Glomerular visceral epithelial cell (primary cell): ENCODE measurements at regions not wholly inside any gene's neighbourhood (a gene's known extent, or its start where the extent isn't known, plus 50 kb on each side); places are given as distances from the start of the nearest gene placed in this dataset.

Source experiments
- DNase-seq: peaks from one replicate; pipeline ENCODE4 v3.0.0-alpha.2; 2016; ENCODE audit errors: extremely low spot score

DNA sequence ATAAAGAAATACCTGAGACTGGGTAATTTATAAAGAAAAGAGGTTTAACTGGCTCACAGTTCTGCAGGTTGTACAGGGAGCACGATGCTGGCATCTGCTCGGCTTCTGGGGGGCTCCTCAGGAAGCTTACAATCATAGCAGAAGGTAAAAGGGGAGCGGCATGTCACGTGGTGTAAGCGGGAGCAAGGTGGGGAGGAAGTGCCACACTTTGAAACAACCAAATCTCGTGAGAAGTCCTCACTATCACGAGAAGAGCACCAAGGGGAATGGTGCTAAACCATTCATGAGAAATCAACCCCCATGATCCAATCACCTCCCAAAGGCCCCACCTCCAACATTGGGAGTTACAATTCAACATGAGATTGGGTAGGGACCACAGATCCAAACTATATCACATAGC is 67.7 kb downstream of the AKR1B1 start:
- no peak for DNase-seq

DNA sequence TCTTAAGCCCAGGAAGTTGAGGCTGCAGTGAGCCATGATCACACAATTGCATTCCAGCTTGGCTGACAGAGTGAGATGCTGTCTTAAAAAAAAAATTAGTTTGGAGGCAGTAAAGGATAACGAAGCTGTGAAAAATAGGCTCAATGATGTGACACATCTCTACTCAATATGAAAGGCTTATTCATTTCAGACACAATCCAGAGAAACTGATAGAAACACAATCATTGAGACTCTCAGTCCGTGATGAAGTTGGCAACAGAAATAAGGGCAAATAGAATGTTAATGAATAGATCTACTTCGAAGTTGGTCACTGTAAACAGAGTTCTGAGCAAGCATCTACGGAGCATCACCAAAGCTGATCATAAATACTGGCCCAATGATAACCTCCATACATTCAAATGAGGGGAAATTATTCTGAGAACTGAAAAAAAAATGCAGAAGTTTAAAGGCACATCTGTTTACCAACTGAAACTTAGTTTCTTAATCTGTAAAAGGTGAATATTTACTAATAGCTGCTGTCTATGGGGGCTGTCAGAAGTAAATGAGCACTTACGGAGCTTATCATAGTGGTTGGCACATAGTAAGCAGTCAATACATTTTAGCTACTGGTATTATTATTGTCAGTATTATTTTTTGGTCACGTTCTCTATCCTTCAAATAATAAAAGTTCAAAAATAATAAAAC is 70.4 kb downstream of the AKR1B1 start:
- no peak for DNase-seq

DNA sequence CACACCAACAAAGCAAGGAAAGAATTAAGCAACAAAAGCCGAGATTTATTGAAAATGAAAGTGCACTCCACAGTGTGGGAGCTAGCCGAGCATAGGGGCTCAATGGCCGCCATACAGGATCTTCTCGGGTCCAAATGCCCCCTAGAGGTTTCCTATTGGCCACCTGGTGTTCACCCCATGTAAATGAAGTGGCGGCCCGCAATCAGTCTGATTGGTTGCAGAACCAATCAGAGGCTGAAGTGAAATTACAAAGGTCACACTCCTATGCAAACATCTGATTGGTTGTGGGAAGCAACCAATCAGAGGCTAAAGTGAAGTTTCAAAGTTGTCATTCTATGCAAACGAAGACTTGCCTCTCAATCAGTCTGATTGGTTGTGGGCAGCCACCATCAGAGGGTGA is 61.8 kb upstream of the SLC35B4 start:
- DNase-seq: no peak

DNA sequence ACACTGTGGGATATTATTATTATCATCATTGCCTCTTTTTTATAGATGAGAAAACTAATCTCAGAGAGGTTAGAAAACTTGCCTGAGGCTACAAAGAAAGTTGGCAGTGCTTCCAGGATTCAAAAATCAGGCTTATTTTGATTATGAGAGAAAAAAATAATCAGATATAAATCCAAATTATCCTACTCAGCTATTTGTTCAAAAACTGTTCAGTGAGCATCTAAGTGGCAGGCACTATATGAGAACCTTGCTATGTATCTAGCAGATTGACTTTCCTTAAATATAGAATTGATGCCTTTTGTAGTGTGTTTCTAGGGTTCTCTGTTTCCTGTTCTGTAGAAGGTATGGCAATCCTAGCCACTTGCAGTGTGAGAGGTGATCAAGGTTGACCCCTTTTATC is 60.0 kb upstream of the SLC35B4 start:
- DNase-seq: no peak

DNA sequence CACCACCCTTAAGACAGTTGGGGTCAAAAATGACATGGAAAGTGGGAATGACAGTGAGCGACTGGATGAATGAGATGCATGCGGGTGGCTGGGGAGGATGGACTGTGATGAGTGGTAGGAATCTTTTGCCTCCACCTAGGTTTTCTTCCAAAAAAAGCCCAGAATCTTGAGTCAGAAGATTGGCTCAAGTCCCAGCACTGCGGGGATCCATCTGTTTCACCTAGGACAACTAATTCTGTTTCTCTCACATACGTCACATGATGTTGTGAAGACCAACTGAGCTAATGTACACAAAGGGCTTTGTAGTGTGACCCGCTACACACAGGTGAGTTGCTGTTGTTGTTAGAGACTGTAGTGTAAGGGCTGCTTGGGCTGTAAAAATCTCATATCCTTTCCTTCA is 58.5 kb upstream of the SLC35B4 start:
- no peak for DNase-seq

DNA sequence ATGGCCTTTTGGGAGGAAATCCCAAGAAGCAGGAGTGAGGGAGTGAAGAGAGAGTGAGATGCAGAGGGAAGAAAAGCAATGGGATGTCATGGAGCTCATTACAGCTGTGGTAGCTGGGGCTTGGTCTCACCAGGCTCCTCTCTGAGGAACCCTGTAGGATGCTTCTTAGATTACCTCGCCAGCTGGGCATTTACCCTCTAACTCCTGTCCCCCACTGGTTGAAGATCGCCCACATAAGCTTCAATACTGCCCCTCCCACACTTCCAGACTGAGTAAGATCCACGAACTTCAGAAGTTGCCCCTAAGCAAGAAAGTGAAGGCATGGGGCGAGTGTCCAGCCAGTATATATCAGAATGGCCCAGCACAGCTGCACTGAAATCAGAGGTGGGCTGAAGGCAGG is 58.1 kb upstream of the SLC35B4 start:
- DNase-seq: no peak

- DNase-seq: no peak
Observed at GRCh38 chr7:134374291-134374690, 57.6 kb upstream of the SLC35B4 start.

- DNase-seq: no peak
Observed at GRCh38 chr7:134372858-134373257, 56.1 kb upstream of the SLC35B4 start.

- no peak for DNase-seq
Observed at GRCh38 chr7:134371971-134372370, 55.2 kb upstream of the SLC35B4 start.

DNA sequence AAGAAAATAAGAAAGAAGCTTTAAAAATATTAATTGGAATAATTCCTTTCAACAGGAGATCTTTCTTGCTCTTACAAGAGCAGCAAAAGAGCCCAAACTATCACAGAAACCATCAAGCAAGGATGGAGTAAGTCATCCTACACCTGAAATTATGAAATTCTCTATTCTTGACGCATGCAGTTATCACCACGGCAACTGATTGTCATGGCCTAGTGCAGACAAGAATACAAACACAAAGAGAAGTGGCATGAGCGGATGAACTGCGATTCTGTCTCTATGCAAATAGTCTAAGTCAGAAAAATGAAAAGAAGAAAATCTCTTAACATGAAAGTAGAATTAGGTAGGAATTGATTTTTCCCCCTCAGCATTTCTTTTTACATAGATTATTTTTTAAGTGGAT is 54.8 kb upstream of the SLC35B4 start:
- no peak for DNase-seq

DNA sequence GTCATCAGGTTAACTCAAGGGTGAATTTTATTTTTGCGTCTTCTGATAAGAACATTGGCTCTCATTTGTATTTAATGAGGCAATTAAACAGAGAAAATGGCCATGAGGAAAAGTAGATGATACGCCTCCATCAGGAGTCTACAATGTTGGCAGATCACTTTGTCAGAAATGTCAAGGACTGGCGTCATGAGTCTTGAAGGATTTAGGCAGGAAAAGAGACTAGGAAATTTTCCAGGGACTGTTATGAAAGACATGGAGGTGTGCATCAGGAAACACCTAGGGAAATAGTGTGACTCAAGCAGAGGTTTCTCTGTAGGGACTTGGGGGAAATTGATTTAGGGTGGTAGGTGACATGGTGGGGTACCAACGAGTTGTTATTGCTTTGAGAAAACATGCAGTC is 53.4 kb upstream of the SLC35B4 start:
- DNase-seq: no peak

- DNase-seq: peak; percentile 67
Observed at GRCh38 chr7:134368851-134369544, 52.3 kb upstream of the SLC35B4 start.

GRCh38 chr7:134367956-134368749 is 51.4 kb upstream of the SLC35B4 start:
- DNase-seq: no peak
